ENCODE measurements at regions not wholly inside any gene's neighbourhood (a gene's known extent, or its start where the extent isn't known, plus 50 kb on each side); places are given as distances from the start of the nearest gene placed in this dataset.

DNA sequence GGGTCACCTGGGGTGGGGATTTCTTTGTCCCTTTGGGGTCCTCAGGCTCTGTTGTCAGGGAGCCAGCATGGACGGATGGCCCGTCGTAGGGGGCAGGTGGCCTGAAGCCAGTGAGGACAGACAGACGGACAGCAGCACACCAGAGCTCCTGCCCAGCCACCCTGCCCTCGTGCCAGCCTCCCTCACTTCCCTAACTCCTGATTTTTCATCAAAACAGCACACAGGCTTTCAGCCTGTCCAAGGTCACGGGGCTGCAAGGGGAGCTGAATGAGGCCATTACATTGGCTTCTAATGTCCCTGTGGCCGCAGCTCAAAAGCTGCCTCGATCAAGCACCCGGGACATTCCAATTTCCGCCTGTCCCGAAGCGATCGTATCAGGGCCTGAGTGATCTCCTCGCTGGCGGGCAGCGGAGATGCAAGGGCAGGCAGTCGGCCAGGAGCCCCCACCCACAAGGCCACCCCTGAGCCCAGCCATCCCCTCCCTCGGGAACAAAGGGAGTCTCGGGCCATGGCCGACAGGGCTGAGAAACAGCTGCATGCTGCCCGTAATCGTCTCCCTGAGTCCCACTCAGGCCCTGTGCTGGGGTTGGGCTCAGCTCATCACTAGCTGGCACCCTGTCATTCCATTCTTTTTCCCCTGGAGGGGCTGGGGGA lies 50.5 kb upstream of the RNU6ATAC start:
- TF ChIP-seq ZNF274 (IDR thresholded peaks at IDR 0.05; ENCODE audit: low read depth, low read length) (no peak), YY1 (IDR thresholded peaks at IDR 0.05; ENCODE audit: insufficient read depth, insufficient read length) (no peak)
